Liver (tissue), 8 donors: ENCODE measurements at regions not wholly inside any gene's neighbourhood (a gene's known extent, or its start where the extent isn't known, plus 50 kb on each side); places are given as distances from the start of the nearest gene placed in this dataset.

ENCODE experiments used
- DNase-seq: peaks from one replicate; pipeline ENCODE4 v3.0.0-alpha.2; 2017; ENCODE audit warnings: low spot score
- H3K27ac ChIP-seq, 2 donors: one replicate each; pipeline ENCODE4 v1.7.0; 2013; ENCODE audit warnings: inconsistent platforms in 2 of 2, low read length in 2 of 2, control low read depth in 1 of 2, low read depth in 1 of 2, mild to moderate bottlenecking in 1 of 2
- H3K27me3 ChIP-seq, 4 donors: one replicate each; pipeline versions ENCODE4 v1.6.1 to v1.7.0; 2013; ENCODE audit warnings: low read length in 3 of 4, inconsistent platforms in 1 of 4, mild to moderate bottlenecking in 1 of 4, moderate library complexity in 1 of 4; ENCODE audit not compliant: control insufficient read depth in 4 of 4, insufficient read depth in 4 of 4
- H3K36me3 ChIP-seq, 4 donors: one replicate each; pipeline versions ENCODE4 v1.6.1 to v1.7.0; 2013; ENCODE audit warnings: low read length in 3 of 4, mild to moderate bottlenecking in 3 of 4, low read depth in 1 of 4, moderate library complexity in 1 of 4; ENCODE audit not compliant: control insufficient read depth in 4 of 4, insufficient read depth in 3 of 4
- H3K4me1 ChIP-seq, 4 donors: one replicate each; pipeline versions ENCODE4 v1.6.1 to v1.7.0; 2013; ENCODE audit warnings: low read length in 3 of 4, mild to moderate bottlenecking in 3 of 4, moderate library complexity in 1 of 4; ENCODE audit not compliant: control insufficient read depth in 4 of 4, insufficient read depth in 4 of 4
- H3K4me3 ChIP-seq, 3 donors: one replicate each; pipeline versions ENCODE4 v1.6.1 to v1.7.0; 2013; ENCODE audit warnings: low read length in 3 of 3, control low read depth in 1 of 3, low read depth in 1 of 3, mild to moderate bottlenecking in 1 of 3
- H3K9ac ChIP-seq, 2 donors: one replicate each; pipeline ENCODE4 v1.7.0; 2013; ENCODE audit warnings: low read length in 2 of 2, mild to moderate bottlenecking in 2 of 2, moderate library complexity in 2 of 2, control low read depth in 1 of 2, low read depth in 1 of 2
- H3K9me3 ChIP-seq, 4 donors: one replicate each; pipeline versions ENCODE4 v1.6.1 to v1.7.0; 2013; ENCODE audit warnings: low read length in 3 of 4; ENCODE audit not compliant: control insufficient read depth in 4 of 4
- EGR1 ChIP-seq, 2 donors: IDR thresholded peaks; 2 replicates each; pipeline ENCODE4 v1.6.1; 2016 to 2018; ENCODE audit warnings: antibody characterized with exemption in 2 of 2, low read depth in 2 of 2
- FOXA1 ChIP-seq: IDR thresholded peaks from 2 replicates; pipeline ENCODE4 v1.6.1; 2016; ENCODE audit warnings: antibody characterized with exemption
- FOXA2 ChIP-seq: IDR thresholded peaks from 2 replicates; pipeline ENCODE4 v1.6.1; 2016; ENCODE audit warnings: antibody characterized with exemption
- GABPA ChIP-seq, 2 donors: IDR thresholded peaks in 1 of 2; conservative IDR thresholded peaks in 1 of 2; 2 replicates each; pipeline ENCODE4 v1.6.1; 2016; ENCODE audit warnings: antibody characterized with exemption in 2 of 2, mild to moderate bottlenecking in 1 of 2, moderate library complexity in 1 of 2
- HNF4G ChIP-seq: IDR thresholded peaks from 2 replicates; pipeline ENCODE4 v1.6.1; 2016; ENCODE audit warnings: antibody characterized with exemption
- JUND ChIP-seq, 2 donors: IDR thresholded peaks; 2 replicates each; pipeline ENCODE4 v1.6.1; 2016; ENCODE audit warnings: antibody characterized with exemption in 2 of 2
- NR2F2 ChIP-seq: IDR thresholded peaks from 2 replicates; pipeline ENCODE4 v1.6.1; 2016; ENCODE audit warnings: antibody characterized with exemption
- RAD21 ChIP-seq, 2 donors: IDR thresholded peaks; 2 replicates each; pipeline ENCODE4 v1.6.1; 2016; ENCODE audit warnings: antibody characterized with exemption in 2 of 2, mild to moderate bottlenecking in 2 of 2
- RXRA ChIP-seq, 2 donors: IDR thresholded peaks; 2 replicates each; pipeline ENCODE4 v1.6.1; 2017 to 2018; ENCODE audit warnings: antibody characterized with exemption in 2 of 2, mild to moderate bottlenecking in 1 of 2
- SP1 ChIP-seq: IDR thresholded peaks from 2 replicates; pipeline ENCODE4 v1.6.1; 2018; ENCODE audit warnings: antibody characterized with exemption, mild to moderate bottlenecking
- TAF1 ChIP-seq: conservative IDR thresholded peaks from 2 replicates; pipeline ENCODE4 v1.6.1; 2016; ENCODE audit warnings: antibody characterized with exemption, mild to moderate bottlenecking
- YY1 ChIP-seq: IDR thresholded peaks from 2 replicates; pipeline ENCODE4 v1.6.1; 2016; ENCODE audit warnings: antibody characterized with exemption, mild to moderate bottlenecking
- WGBS: extraction: QIAGEN DNeasy Blood & Tissue Kit; methylation state at CpG from one replicate; pipeline ENCODE4 v1.1.7; 2013; 5-methylcytosine and 5-hydroxymethylcytosine counted together
- TF ChIP-seq, protein P1 (sequence below): IDR thresholded peaks from 2 replicates; pipeline ENCODE4 v1.6.1; 2016; ENCODE audit warnings: antibody characterized with exemption, mild to moderate bottlenecking
- TF ChIP-seq, protein P2 (sequence below): IDR thresholded peaks from 2 replicates; pipeline ENCODE4 v1.6.1; 2016; ENCODE audit warnings: antibody characterized with exemption
- TF ChIP-seq, protein P3 (sequence below): IDR thresholded peaks from 2 replicates; pipeline ENCODE4 v1.6.1; 2016; ENCODE audit warnings: antibody characterized with exemption
- TF ChIP-seq, protein P4 (sequence below): fragments of 150-350 bp; IDR thresholded peaks from 2 replicates; pipeline ENCODE4 v1.5.1; 2017; ENCODE audit warnings: improper control_type of control experiment, low read depth, low read length; ENCODE audit not compliant: missing input control
- TF ChIP-seq, protein P5 (sequence below): IDR thresholded peaks from 2 replicates; pipeline ENCODE4 v1.6.1; 2016; ENCODE audit warnings: antibody characterized with exemption
- donor health status: healthy.
- donor health status: healthy.
- donor health status: healthy.
- donor health status: healthy.
- donor health status: healthy.

DNA sequence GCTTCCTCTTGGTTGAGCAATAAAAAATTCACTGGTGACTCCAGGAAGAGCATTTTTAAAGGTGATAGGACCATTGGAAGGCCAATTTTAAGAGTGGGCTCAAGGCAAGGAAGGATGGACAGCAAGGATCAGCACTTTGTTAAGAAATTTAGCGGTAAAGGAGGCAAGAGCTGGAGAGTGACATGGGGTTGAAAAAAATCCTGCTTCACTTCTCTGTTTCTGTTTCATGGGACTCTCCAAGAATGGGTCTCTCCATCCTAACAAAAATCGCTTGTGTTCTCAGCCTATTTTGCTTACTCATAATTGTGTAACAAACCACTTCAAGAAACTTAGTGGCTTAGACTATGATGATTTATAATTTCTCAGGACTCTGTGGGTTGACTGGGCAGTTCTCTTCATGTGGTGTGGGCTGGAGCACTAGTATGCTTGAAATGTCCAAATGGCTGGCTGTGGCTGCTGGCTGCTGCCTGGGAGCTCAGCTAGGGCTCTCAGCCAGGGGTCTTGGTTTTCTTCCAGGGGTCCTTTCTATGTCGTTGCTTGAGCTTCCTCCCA lies 59.8 kb upstream of the ZNRF2 start:
- no peak for TF ChIP-seq RXRA (IDR thresholded peaks at IDR 0.05)
- TF ChIP-seq, protein P1, sequence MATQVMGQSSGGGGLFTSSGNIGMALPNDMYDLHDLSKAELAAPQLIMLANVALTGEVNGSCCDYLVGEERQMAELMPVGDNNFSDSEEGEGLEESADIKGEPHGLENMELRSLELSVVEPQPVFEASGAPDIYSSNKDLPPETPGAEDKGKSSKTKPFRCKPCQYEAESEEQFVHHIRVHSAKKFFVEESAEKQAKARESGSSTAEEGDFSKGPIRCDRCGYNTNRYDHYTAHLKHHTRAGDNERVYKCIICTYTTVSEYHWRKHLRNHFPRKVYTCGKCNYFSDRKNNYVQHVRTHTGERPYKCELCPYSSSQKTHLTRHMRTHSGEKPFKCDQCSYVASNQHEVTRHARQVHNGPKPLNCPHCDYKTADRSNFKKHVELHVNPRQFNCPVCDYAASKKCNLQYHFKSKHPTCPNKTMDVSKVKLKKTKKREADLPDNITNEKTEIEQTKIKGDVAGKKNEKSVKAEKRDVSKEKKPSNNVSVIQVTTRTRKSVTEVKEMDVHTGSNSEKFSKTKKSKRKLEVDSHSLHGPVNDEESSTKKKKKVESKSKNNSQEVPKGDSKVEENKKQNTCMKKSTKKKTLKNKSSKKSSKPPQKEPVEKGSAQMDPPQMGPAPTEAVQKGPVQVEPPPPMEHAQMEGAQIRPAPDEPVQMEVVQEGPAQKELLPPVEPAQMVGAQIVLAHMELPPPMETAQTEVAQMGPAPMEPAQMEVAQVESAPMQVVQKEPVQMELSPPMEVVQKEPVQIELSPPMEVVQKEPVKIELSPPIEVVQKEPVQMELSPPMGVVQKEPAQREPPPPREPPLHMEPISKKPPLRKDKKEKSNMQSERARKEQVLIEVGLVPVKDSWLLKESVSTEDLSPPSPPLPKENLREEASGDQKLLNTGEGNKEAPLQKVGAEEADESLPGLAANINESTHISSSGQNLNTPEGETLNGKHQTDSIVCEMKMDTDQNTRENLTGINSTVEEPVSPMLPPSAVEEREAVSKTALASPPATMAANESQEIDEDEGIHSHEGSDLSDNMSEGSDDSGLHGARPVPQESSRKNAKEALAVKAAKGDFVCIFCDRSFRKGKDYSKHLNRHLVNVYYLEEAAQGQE = no peak
- TF ChIP-seq, protein P2, sequence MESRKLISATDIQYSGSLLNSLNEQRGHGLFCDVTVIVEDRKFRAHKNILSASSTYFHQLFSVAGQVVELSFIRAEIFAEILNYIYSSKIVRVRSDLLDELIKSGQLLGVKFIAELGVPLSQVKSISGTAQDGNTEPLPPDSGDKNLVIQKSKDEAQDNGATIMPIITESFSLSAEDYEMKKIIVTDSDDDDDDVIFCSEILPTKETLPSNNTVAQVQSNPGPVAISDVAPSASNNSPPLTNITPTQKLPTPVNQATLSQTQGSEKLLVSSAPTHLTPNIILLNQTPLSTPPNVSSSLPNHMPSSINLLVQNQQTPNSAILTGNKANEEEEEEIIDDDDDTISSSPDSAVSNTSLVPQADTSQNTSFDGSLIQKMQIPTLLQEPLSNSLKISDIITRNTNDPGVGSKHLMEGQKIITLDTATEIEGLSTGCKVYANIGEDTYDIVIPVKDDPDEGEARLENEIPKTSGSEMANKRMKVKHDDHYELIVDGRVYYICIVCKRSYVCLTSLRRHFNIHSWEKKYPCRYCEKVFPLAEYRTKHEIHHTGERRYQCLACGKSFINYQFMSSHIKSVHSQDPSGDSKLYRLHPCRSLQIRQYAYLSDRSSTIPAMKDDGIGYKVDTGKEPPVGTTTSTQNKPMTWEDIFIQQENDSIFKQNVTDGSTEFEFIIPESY = no peak
- no peak for TF ChIP-seq FOXA1
- TF ChIP-seq HNF4G = no peak
- no peak for TF ChIP-seq SP1
- TF ChIP-seq, protein P3, sequence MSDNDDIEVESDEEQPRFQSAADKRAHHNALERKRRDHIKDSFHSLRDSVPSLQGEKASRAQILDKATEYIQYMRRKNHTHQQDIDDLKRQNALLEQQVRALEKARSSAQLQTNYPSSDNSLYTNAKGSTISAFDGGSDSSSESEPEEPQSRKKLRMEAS = no peak
- no peak for TF ChIP-seq YY1
- TF ChIP-seq RAD21 (IDR thresholded peaks at IDR 0.05) = no peak
- TF ChIP-seq TAF1 = no peak
- no peak for TF ChIP-seq NR2F2
- TF ChIP-seq EGR1 (IDR thresholded peaks at IDR 0.05; ENCODE audit: low read depth in 2 of 2) = no peak
- TF ChIP-seq, protein P4, sequence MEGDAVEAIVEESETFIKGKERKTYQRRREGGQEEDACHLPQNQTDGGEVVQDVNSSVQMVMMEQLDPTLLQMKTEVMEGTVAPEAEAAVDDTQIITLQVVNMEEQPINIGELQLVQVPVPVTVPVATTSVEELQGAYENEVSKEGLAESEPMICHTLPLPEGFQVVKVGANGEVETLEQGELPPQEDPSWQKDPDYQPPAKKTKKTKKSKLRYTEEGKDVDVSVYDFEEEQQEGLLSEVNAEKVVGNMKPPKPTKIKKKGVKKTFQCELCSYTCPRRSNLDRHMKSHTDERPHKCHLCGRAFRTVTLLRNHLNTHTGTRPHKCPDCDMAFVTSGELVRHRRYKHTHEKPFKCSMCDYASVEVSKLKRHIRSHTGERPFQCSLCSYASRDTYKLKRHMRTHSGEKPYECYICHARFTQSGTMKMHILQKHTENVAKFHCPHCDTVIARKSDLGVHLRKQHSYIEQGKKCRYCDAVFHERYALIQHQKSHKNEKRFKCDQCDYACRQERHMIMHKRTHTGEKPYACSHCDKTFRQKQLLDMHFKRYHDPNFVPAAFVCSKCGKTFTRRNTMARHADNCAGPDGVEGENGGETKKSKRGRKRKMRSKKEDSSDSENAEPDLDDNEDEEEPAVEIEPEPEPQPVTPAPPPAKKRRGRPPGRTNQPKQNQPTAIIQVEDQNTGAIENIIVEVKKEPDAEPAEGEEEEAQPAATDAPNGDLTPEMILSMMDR = no peak
- no peak for TF ChIP-seq JUND (IDR thresholded peaks at IDR 0.05)
- no peak for TF ChIP-seq FOXA2
- TF ChIP-seq, protein P5, sequence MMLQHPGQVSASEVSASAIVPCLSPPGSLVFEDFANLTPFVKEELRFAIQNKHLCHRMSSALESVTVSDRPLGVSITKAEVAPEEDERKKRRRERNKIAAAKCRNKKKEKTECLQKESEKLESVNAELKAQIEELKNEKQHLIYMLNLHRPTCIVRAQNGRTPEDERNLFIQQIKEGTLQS = no peak
- TF ChIP-seq GABPA (IDR thresholded peaks at IDR 0.05 in 1 of 2, conservative IDR thresholded peaks at IDR 0.05 in 1 of 2) = no peak
- H3K27me3 ChIP-seq = no peaks in the 10 kb centered on the region
- 82% methylated on average over 3 of the region's 3 CpGs for WGBS
- no peaks in the 10 kb centered on the region for H3K36me3 ChIP-seq
- H3K9me3 ChIP-seq = peaks cover 0 to 8% (median 0%) of the 10 kb centered on the region in 4 donors
- no peak for DNase-seq
- H3K4me1 ChIP-seq = peaks cover 0 to 10% (median 5%) of the 10 kb centered on the region in 4 donors
- H3K9ac ChIP-seq = no peak overlapping the region
- no peak overlapping the region for H3K4me3 ChIP-seq
- no peak overlapping the region for H3K27ac ChIP-seq
